ENCODE measurements at regions not wholly inside any gene's neighbourhood (a gene's known extent, or its start where the extent isn't known, plus 50 kb on each side); places are given as distances from the start of the nearest gene placed in this dataset.

DNA sequence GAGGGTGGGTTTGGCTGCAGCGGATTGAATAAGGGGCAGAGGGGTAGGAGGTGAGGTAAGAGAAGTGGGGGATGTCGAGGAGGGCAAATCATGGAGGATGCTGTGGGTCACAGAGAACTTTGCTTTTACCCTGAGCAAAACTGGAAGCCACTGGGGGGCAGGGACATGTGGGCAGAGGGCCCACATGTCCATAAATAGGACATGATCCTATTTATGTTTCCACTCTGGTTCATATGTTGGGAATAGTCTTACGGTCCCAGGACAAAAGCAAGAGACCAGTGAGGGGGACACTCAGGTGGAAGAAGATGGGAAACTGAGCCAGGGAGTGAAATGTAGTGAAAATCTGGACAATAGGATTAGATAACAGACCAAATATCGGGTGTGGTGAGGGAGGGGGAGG lies 85.5 kb upstream of the MRPS22 start:
- H3K4me1 Mint-ChIP-seq: peaks cover 4% of the 10 kb centered on the region

DNA sequence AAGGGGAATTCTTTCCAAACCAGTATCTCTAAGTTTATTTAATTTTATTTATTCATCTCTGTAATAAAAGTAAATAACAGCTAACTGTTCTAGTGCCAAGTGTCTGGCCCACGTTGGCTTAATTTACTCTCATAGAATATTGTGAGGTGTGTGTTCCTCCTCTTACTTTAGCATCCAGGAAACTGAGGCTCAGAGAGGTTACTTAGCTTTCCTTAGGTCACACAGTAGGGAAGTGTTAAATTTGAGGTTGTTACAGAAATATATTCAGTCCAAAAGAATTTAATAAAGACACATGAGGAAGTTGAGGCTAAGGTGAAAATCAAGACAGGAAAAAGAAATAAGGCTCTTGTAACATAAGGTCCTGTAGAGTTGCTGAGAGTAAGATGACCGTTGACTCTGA lies 84.4 kb upstream of the MRPS22 start:
- Histone ChIP-seq H3K4me3 (no peak overlapping the region), H2AFZ (replicated peaks) (no peak overlapping the region), H3K9ac (no peak overlapping the region), H3K9me3 (ENCODE audit: low read depth) (no peaks in the 10 kb centered on the region), H3K4me2 (no peak overlapping the region), H3K27me3 (no peaks in the 10 kb centered on the region), H3F3A (ENCODE audit: low read depth) (no peaks in the 10 kb centered on the region), H3K79me2 (ENCODE audit: low read depth) (no peaks in the 10 kb centered on the region), H3K4me1 (no peaks in the 10 kb centered on the region), H3K36me3 (no peaks in the 10 kb centered on the region), H3K27ac (no peak overlapping the region), H4K20me1 (ENCODE audit: low read depth) (no peaks in the 10 kb centered on the region)
- H3K4me1 Mint-ChIP-seq: peaks cover 4% of the 10 kb centered on the region
- TF ChIP-seq EZH2phosphoT487 (IDR thresholded peaks at IDR 0.05): no peak
- TF ChIP-seq, protein P1, sequence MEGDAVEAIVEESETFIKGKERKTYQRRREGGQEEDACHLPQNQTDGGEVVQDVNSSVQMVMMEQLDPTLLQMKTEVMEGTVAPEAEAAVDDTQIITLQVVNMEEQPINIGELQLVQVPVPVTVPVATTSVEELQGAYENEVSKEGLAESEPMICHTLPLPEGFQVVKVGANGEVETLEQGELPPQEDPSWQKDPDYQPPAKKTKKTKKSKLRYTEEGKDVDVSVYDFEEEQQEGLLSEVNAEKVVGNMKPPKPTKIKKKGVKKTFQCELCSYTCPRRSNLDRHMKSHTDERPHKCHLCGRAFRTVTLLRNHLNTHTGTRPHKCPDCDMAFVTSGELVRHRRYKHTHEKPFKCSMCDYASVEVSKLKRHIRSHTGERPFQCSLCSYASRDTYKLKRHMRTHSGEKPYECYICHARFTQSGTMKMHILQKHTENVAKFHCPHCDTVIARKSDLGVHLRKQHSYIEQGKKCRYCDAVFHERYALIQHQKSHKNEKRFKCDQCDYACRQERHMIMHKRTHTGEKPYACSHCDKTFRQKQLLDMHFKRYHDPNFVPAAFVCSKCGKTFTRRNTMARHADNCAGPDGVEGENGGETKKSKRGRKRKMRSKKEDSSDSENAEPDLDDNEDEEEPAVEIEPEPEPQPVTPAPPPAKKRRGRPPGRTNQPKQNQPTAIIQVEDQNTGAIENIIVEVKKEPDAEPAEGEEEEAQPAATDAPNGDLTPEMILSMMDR (IDR thresholded peaks at IDR 0.05): no peak
- no peak for TF ChIP-seq EZH2 (IDR thresholded peaks at IDR 0.05)
- no peaks in the 10 kb centered on the region for H3K36me3 Mint-ChIP-seq
- no peak overlapping the region for H3K27ac Mint-ChIP-seq
- no peak for DNase-seq (ENCODE audit: low spot score)
- no peaks in the 10 kb centered on the region for H3K27me3 Mint-ChIP-seq (ENCODE audit: insufficient read depth, low read depth)
- no peak overlapping the region for H3K4me3 Mint-ChIP-seq
- H3K9me3 Mint-ChIP-seq: no peaks in the 10 kb centered on the region

More for the DNA sequence above, 85.5 kb upstream of the MRPS22 start:
- Mint-ChIP-seq H3K27ac (no peak overlapping the region), H3K4me3 (no peak overlapping the region), H3K9me3 (no peaks in the 10 kb centered on the region), H3K27me3 (ENCODE audit: insufficient read depth, low read depth) (no peaks in the 10 kb centered on the region), H3K36me3 (no peaks in the 10 kb centered on the region)
- DNase-seq (ENCODE audit: low spot score): no peak
- Histone ChIP-seq H3K27me3 (no peaks in the 10 kb centered on the region), H3K27ac (no peak overlapping the region), H3K36me3 (no peaks in the 10 kb centered on the region), H3K4me1 (no peaks in the 10 kb centered on the region), H3K9ac (no peak overlapping the region), H3K79me2 (ENCODE audit: low read depth) (no peaks in the 10 kb centered on the region), H3K4me3 (no peak overlapping the region), H4K20me1 (ENCODE audit: low read depth) (no peaks in the 10 kb centered on the region), H3K4me2 (no peak overlapping the region), H2AFZ (replicated peaks) (no peak overlapping the region), H3K9me3 (ENCODE audit: low read depth) (no peaks in the 10 kb centered on the region), H3F3A (ENCODE audit: low read depth) (no peaks in the 10 kb centered on the region)
- TF ChIP-seq EZH2 (IDR thresholded peaks at IDR 0.05) (no peak), EZH2phosphoT487 (IDR thresholded peaks at IDR 0.05) (no peak)
- TF ChIP-seq, protein P1 (IDR thresholded peaks at IDR 0.05): no peak

GRCh38 chr3:139260041-139260486 lies 83.8 kb upstream of the MRPS22 start:
- Mint-ChIP-seq H3K36me3 (no peaks in the 10 kb centered on the region), H3K9me3 (no peaks in the 10 kb centered on the region), H3K4me3 (no peak overlapping the region), H3K27ac (no peak overlapping the region), H3K4me1 (peaks cover 4% of the 10 kb centered on the region), H3K27me3 (ENCODE audit: insufficient read depth, low read depth) (no peaks in the 10 kb centered on the region)
- no peaks in the 10 kb centered on the region for H3K27me3 ChIP-seq
- H4K20me1 ChIP-seq (ENCODE audit: low read depth): no peaks in the 10 kb centered on the region
- no peak overlapping the region for H3K9ac ChIP-seq
- H3K36me3 ChIP-seq: no peaks in the 10 kb centered on the region
- TF ChIP-seq EZH2phosphoT487 (IDR thresholded peaks at IDR 0.05) (no peak), EZH2 (IDR thresholded peaks at IDR 0.05) (no peak)
- TF ChIP-seq, protein P1 (IDR thresholded peaks at IDR 0.05): no peak
- no peaks in the 10 kb centered on the region for H3K9me3 ChIP-seq (ENCODE audit: low read depth)
- no peaks in the 10 kb centered on the region for H3F3A ChIP-seq (ENCODE audit: low read depth)
- H3K4me1 ChIP-seq: peaks cover under 1% of the 10 kb centered on the region
- no peak overlapping the region for H3K4me2 ChIP-seq
- DNase-seq (ENCODE audit: low spot score): no peak
- H3K79me2 ChIP-seq (ENCODE audit: low read depth): no peaks in the 10 kb centered on the region
- H2AFZ ChIP-seq (replicated peaks): peak overlapping the region; percentile 17
- H3K4me3 ChIP-seq: no peak overlapping the region
- H3K27ac ChIP-seq: no peak overlapping the region

Measured in neural progenitor cell (in vitro differentiated cells).